GM12873 (cell line): ENCODE measurements at regions not wholly inside any gene's neighbourhood (a gene's known extent, or its start where the extent isn't known, plus 50 kb on each side); places are given as distances from the start of the nearest gene placed in this dataset.

ENCODE experiments used
- TF ChIP-seq, protein P1 (sequence below): IDR thresholded peaks from 2 replicates; pipeline ENCODE4 v1.5.1; 2012; ENCODE audit warnings: low read depth, mild to moderate bottlenecking, moderate library complexity, low read length, control low read depth; ENCODE audit not compliant: insufficient read depth; ENCODE audit errors: missing control alignments

DNA sequence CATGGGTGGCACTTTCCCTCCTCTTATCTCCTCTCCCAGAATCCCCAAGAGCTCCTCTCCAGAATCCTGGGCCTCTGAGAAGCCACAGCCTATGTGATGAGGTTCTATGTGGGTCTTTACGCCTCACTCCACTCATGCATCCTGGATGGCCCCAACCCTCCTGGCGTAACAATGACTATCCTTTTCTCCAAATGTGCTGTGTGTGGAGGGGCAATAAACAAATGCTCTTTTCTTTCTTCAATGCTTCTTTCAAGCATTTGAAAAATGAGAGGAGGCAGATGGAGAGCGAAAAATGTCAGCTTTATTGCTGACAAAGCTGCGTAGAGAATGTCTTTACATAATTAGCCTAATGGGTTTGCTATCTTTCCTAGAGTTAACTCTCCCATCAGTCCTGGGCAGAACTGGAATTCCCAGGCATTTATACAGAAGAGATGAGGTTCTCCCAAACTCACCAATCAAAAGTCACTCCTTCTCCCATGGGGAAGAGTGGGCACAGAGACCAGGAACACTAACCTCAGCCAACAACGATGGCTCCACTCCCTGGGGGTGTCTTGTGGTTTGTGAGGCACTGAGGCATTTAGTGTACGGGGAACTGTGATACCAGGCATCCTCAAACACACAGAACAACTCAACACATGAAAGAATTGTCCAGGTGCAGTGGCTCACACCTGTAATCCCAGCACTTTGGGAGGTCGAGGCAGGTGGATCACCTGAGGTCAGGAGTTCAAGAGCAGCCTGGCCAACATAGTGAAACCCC lies 118.9 kb upstream of the SLC34A2 start:
- TF ChIP-seq, protein P1, sequence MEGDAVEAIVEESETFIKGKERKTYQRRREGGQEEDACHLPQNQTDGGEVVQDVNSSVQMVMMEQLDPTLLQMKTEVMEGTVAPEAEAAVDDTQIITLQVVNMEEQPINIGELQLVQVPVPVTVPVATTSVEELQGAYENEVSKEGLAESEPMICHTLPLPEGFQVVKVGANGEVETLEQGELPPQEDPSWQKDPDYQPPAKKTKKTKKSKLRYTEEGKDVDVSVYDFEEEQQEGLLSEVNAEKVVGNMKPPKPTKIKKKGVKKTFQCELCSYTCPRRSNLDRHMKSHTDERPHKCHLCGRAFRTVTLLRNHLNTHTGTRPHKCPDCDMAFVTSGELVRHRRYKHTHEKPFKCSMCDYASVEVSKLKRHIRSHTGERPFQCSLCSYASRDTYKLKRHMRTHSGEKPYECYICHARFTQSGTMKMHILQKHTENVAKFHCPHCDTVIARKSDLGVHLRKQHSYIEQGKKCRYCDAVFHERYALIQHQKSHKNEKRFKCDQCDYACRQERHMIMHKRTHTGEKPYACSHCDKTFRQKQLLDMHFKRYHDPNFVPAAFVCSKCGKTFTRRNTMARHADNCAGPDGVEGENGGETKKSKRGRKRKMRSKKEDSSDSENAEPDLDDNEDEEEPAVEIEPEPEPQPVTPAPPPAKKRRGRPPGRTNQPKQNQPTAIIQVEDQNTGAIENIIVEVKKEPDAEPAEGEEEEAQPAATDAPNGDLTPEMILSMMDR, result no peak

DNA sequence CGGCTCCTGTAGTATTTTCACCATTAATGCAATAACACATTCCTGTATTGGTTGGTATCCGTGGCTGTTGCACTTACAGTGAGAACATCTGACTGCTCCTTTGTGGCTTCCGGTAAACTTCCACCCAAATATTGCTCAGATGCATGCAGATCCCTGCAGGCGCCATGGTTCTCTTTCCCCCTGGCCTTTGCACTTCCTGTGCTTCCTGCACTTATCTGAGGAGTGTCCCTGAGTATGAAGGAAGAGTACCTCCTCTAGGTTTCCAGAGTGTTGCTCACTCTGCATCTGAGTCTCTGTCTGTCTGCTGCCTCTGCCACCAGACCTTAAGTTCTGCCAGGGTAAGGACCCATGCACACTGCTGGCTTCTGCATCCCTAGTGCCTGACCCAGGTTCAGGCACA lies 117.2 kb upstream of the SLC34A2 start:
- TF ChIP-seq, protein P1, result no peak

DNA sequence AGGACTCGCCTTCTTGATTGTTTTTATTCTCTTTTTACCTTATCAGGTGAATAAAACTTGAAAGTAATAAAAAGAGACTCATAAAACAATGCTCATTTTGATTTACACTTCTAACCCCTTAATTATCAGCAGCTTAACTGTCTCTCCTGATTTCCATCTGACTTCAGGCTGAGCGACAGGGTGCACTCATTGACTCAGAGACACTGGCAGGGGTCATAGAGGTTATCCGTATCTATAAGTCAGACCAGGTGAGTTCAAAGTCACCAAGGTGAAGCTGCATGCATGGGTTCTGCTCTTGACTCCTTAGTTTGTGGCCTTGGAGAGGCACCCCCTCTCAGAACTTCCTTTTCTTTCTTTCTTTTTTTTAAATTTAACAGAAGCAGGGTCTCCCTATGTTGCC lies 116.4 kb upstream of the SLC34A2 start:
- TF ChIP-seq, protein P1, result no peak

DNA sequence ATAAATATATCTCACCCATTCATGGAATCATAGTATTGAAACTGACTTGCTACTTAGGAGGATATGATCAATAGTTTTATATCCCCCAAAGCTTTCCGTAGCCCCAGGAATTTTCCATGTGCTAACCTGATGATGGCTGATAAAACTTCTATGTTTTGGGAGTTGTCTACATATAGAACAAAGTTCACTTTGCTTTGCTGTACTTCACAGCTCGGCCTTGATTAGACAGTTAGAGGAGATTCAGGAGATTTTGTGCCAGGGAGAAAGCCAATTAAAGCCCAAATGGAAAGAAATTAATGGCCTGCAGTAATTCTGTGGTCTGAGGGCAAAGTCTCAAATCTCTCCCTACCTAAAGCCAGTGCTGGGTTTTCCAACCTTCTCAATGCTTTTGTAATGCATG lies 114.9 kb upstream of the SLC34A2 start:
- TF ChIP-seq, protein P1, result no peak

DNA sequence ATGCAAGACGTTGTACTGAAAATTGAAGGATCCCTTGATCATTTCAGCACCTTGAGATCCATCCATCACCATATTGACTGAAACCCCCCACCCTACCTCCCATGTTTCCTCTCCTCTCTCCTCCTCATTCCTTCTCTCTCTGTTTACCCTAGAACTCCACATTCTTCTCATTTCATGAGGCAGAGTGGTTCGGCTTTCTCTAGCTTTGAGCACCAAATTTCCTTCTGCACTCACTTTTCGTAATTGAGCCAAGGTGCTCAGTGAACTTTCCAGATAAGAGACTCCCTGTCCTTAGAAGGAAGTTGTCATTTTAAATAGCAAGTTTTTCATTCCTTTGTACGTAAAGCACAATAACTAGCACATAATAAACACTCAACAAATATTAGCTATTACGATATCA lies 108.3 kb upstream of the SLC34A2 start:
- TF ChIP-seq, protein P1, result no peak

DNA sequence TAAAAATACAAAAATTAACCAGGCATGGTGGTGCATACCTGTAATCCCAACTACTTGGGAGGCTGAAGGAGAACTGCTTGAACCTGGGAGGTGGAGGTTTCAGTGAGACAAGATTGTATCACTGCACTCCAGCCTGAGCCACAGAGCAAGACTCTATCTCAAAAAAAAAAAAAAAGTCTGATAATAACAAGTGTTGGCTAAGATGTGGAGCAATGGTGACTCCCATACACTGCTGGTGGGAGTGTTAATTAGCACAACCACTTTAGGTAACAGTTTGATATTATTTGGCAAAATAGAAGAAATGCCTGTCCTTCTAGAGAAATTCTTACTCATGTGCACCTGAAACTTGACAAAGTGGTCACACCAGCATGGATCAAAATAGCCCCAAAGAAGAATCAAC lies 106.2 kb upstream of the SLC34A2 start:
- TF ChIP-seq, protein P1, result no peak

DNA sequence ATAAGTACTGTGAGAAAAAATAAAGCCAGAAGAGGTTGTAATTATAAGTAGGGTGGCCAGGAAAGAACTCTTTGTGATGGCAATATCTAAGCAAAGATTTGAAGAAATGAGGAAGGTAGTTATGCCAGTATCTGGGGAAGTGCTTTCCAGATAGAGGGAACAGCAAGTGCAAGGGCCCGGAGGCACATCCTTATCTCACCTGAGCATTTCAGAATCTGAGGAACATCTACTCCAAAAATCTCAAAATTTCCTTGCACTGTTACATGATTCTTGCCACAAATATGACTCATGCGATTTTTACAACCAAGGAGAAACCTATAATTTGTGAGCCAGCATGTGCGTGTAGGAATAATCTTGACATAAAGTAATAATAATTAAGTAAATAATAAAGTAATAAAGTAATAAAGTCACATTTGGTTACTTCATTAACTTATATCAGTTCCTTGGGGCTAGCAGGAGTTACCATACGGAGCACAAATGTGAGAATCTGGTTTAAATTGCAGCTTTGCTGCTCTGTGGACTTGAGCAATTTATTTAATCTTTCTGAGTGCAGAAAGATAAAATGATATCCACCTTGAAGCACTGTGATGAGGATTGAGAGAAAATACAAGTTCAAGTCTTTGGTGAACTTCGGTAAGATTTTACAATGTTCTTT lies 105.1 kb upstream of the SLC34A2 start:
- TF ChIP-seq, protein P1, result no peak
